ENCODE measurements at regions not wholly inside any gene's neighbourhood (a gene's known extent, or its start where the extent isn't known, plus 50 kb on each side); places are given as distances from the start of the nearest gene placed in this dataset.
A peak's percentile ranks its signal among the peaks of the same experiment; 100 is the strongest.

DNA sequence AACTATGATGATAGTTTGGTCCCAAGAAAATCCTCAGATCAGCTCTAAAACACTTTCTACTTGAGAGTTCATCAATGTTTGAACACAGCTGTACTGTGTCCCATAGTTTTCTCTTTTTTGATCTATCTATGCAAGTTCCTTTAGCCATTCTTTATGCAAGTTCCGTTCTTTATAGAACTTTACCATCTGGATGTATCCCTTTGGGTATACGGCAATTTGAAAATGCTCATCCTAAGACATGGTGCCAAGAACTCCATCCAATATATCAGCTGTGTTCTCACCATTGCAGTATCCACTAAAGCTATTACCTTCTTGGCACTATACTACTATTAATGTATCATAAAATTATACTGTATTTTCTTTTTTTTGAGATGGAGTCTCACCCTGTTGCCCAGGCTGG is 276.9 kb downstream of the NOVA1 start:
- H3K4me3 ChIP-seq (ENCODE audit: low read length): no peak overlapping the region
- TF ChIP-seq, protein P1, sequence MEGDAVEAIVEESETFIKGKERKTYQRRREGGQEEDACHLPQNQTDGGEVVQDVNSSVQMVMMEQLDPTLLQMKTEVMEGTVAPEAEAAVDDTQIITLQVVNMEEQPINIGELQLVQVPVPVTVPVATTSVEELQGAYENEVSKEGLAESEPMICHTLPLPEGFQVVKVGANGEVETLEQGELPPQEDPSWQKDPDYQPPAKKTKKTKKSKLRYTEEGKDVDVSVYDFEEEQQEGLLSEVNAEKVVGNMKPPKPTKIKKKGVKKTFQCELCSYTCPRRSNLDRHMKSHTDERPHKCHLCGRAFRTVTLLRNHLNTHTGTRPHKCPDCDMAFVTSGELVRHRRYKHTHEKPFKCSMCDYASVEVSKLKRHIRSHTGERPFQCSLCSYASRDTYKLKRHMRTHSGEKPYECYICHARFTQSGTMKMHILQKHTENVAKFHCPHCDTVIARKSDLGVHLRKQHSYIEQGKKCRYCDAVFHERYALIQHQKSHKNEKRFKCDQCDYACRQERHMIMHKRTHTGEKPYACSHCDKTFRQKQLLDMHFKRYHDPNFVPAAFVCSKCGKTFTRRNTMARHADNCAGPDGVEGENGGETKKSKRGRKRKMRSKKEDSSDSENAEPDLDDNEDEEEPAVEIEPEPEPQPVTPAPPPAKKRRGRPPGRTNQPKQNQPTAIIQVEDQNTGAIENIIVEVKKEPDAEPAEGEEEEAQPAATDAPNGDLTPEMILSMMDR (conservative IDR thresholded peaks at IDR 0.05; ENCODE audit: low read length): no peak
- no peak for DNase-seq (ENCODE audit: low read depth)

DNA sequence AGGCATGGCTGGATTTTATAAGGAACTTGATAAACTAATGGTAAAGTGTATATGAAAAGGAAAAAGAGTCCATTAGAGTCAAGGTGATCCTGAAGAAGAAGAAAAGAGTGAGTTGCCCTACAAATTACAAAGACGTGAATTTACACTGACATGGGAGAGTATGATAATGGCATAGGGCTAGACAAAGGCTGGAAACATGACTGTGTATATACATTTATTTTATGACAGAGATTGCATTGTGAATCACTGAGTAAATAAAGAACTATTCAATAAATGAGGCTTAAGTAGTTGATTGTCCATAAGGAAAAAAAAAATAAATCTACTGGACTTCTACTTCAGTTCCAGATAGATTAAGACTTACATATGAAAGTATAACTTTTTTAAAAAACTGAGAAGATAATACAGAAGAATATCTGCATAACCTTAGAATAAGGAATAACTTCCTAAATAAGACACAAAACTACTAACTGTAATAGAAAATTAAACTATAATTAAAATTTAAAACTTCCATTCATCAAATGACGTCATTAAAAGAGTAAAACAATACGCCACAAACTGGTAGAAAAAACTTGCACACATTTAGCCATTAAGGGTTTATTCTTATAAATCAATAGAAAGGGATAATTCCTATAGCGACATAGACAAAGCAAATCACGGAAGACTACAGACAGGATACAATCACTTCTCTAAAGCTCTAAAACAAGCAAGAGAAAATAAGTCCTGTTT is 278.5 kb downstream of the NOVA1 start:
- TF ChIP-seq, protein P1 (conservative IDR thresholded peaks at IDR 0.05; ENCODE audit: low read length): no peak
- DNase-seq (ENCODE audit: low read depth): no peak
- H3K4me3 ChIP-seq (ENCODE audit: low read length): no peak overlapping the region

DNA sequence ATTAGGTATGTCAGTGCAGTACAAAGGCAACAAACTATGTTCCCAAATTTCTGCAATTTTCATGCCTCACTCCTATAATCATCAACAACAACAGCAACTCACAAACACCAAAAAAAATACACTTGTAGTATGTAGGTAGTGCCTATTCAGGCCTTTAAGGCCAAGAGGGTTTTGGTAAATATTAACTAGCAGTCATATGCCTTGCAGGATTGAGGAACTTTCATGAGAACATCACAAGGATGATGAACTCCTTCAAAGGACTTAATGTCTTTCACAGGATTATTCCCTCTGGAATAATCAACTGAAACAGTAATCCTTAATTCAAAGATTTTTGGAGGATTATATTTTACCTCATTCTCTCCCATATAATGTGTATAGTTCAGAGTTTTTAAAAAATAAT is 293.8 kb downstream of the NOVA1 start:
- H3K4me3 ChIP-seq (ENCODE audit: low read length): no peak overlapping the region
- no peak for DNase-seq (ENCODE audit: low read depth)
- TF ChIP-seq, protein P1 (conservative IDR thresholded peaks at IDR 0.05; ENCODE audit: low read length): no peak

DNA sequence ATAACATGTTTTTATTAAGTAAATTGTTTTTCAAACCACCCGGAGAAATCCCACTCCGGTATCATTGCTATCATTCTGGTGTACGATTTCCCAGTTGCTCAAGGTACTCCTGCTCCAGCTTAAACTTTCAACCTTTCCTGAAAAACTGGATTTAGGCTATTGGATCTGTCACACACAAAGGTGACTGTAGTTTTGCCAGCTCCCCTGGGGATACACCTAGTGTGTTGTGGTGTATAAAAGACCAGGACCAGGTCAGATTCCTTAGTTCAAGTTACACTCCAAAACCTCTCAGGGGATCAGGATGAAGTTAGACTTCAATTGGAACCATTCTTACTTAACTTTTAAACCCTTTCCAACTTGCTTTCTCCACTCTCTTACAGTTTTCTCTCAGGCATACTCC is 303.9 kb downstream of the NOVA1 start:
- no peak for DNase-seq (ENCODE audit: low read depth)

DNA sequence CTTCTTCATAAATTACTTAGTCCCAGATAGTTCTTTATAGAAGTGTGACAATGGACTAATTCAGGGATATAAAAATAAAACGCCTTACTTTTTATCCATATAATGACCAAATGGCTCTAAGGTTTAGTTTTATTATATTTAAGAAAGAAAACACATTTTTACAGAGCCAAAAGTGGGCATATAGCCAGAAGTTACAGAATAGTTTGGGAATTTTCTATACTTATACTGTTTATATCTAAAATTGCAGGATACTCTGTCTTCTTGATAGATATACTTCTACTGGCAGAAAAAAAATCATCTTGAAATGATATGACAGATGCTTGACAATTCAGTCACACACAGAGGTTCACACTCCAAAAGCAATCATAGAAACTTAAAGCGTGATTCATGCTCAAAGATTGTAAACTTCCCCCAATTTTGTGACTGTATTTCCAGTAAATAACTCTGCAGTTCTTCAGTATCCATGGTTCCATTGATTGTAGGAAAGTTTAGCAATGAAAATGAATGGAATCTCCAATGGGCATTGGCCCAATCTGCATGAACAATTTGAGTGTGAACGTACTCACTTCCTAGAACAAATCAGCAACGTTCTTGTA is 307.8 kb downstream of the NOVA1 start:
- TF ChIP-seq, protein P1 (conservative IDR thresholded peaks at IDR 0.05; ENCODE audit: low read length): no peak
- DNase-seq (ENCODE audit: low read depth): peak; percentile 91
- H3K4me3 ChIP-seq (ENCODE audit: low read length): no peak overlapping the region

More for the DNA sequence above, 303.9 kb downstream of the NOVA1 start:
- H3K4me3 ChIP-seq (ENCODE audit: low read length): no peak overlapping the region
- TF ChIP-seq, protein P1 (conservative IDR thresholded peaks at IDR 0.05; ENCODE audit: low read length): no peak

DNA sequence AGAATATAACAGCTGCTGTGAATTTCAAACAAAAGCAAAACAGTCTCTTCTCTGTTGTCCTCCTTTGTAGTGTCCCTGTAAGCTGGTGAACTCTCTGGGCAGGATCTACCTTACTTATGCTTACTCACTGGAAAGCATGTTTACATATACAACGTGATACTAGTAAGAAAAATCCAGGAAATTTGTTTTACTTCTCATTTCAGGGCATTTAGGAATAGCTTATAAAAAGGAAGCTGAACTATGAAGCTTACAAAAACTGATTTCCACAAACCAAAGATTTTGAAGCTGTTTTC is 311.0 kb downstream of the NOVA1 start:
- TF ChIP-seq, protein P1 (conservative IDR thresholded peaks at IDR 0.05; ENCODE audit: low read length): no peak
- no peak overlapping the region for H3K4me3 ChIP-seq (ENCODE audit: low read length)
- DNase-seq (ENCODE audit: low read depth): peak; percentile 10

All from AG10803 (cell line).